Kidney capillary endothelial cell (primary cell): ENCODE measurements at regions not wholly inside any gene's neighbourhood (a gene's known extent, or its start where the extent isn't known, plus 50 kb on each side); places are given as distances from the start of the nearest gene placed in this dataset.

ENCODE experiments used
- DNase-seq: peaks from one replicate; pipeline ENCODE4 v3.0.0-alpha.2; 2018; ENCODE audit warnings: low spot score

DNA sequence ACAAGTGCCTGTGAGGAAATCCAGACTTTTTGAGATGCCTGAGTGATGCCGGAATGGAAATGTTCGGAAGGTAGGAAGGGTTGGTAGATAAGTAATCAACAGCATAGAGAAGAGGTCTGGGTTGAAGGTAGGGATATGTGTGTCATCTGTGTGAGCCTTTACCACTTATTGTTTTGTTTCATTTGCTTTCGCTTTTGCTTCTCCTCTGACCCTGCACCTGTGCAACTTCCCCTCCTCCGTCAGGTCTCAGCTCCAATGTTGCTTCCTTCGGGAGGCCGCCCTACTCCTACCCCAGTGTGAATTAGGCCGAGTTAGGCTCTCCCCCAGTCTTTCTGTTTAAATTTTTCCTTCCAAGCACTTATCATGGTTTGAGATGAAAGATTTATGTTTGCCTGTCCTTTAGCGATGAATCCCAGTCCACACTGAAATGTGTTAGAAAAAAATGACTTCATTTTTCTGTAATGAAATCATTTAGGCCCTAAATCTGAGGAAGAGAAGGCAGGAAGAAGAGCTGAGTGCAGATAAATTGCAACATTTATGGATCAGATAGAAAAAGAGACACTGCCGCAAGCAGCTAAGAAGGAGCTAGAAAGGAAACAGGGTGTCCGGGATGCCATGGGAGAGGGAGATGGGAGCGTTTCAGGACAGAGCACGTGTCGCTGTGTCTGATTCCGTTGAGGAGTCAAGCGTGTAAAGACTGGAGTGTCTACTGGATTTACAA is 139.6 kb upstream of the PELI1 start:
- no peak for DNase-seq

DNA sequence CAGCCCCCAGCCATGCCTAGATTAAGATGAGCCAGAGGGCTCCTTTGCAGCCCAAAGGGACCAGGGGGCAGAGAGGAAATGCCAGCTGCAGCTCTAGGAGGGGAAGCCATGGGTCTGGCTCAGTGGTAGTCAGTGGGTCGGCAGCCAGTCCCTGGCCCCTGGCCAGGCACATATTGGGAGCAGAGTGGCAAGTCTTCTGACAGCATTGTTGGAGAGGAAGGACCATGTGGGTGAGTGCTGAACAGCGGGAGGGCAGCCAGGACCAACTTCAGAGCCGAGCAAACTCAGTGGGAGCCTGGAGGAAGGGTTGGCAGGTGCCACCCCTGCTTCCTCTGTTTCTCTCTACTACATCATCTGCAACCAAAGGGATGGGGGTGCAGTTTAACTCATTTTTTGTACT is 140.5 kb upstream of the PELI1 start:
- no peak for DNase-seq

DNA sequence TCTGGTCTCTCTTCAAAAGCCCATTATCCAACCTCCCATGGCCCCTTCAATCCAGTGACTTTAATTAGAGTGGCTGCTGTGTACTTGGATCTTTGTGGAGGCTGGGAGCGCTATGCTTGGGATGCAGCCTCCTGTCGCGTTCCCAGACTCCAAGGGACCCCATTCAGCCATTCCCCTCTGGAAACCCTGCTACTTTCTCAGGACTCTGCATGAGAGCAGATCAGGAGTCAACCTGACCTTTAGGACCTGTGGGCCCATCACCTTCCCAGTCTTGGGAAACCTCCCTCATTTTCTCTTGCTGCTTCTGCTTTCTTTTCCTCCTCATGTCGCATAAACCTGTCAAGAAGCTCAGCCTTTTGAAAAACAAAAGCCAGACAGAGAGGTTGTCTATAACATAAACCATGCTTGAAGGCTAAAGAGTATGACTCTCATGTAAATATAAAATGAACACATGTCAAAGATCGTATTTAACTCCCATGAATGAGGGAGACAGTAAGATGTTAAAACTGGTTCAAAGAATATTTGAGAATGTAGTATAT is 143.1 kb upstream of the PELI1 start:
- DNase-seq: no peak

DNA sequence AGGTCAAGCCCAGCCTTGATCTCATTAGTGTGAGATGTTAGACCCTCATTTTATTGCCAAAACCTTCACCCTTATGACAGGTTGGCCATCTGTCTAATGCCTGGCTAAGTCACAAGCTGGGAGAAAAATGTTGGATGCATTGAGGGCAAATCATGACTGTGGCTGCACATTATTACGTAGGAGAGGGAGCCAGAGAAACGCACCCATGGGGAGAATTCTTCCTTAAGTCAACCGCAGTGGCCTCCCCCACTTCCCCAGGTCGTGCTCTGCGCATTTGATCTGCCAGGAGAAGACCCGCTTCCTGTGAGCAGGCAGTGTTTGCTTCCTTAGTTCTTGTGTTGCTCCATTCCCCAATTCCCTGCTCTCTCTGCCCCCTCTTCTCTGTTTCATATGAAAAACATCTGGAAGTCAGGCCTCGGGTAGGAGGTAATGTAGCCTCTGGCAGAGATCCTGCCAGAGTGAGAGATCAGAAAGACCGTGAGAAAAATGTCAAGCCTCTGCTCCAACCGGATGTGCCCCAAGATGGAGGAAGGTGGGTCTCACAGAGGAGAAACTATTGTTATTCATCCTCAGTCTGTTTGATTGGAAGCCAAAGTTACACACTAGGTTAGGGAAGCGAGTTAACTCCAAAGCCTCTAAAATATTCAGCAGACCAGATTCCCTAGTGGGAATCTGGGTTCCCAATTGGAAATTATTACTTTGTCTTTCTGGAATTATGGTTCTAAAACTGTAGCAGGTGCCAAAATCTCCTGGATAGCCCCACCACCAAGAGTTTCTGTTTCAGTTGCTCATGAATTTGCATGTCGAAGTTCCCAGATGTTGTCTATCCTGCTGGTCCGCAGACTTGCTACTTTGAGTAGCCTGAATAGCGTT is 144.3 kb upstream of the PELI1 start:
- DNase-seq: no peak

DNA sequence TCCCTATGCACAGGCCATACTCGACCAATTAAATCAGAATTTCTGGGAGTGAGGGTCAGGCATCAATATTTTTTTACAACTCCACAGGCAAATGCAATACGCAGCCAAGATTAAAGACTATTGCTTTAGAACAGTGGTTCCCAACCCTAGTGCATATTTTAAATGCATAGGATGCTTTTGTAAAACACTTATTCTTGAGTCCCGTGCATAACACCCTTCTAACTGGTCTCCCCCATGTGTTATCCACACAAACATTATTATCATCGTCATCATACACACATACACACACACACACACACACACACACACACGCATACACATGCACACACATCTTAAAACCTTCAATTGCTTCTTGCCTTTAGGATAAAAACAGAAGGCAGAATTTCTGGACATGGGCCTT is 145.0 kb upstream of the PELI1 start:
- no peak for DNase-seq

DNA sequence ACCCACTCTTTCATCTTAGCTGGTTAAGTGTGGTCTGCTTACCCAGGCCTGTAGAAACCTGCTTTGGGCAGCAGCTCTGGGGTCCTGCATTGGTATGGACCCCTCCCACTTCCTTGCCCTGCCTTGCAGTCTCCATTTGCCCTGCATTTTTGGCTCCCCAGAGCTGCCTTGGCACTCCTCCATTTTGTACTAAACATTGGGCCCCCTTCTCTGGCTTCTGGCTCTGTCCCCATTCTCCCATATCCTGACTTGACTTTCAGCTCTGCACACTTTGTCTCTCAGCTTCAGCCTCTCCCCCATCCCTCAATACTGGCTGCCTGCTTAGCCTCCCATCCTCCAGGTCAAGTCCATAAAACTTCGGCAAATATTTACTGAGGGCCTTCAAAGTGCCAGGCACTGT is 145.5 kb upstream of the PELI1 start:
- DNase-seq: no peak

DNA sequence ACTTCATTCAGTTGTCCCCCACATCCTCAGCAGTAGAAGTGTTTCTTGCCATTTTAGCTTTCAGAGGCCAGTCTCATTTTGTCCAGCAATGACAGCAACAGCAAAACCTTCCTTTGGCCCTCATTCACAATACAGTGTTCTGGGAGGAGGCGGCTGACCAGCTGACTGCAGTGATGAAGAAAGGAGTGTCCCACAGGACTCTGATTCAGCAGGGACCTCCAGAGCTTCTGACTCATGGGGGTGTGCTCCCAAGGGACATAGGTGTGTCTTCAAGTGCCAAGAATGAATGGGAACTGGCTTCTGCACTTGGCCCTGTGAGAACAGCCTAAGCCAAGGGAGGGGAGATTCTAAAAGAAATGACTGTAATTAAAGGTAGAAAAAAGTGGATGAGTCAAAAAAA is 147.0 kb upstream of the PELI1 start:
- no peak for DNase-seq

DNA sequence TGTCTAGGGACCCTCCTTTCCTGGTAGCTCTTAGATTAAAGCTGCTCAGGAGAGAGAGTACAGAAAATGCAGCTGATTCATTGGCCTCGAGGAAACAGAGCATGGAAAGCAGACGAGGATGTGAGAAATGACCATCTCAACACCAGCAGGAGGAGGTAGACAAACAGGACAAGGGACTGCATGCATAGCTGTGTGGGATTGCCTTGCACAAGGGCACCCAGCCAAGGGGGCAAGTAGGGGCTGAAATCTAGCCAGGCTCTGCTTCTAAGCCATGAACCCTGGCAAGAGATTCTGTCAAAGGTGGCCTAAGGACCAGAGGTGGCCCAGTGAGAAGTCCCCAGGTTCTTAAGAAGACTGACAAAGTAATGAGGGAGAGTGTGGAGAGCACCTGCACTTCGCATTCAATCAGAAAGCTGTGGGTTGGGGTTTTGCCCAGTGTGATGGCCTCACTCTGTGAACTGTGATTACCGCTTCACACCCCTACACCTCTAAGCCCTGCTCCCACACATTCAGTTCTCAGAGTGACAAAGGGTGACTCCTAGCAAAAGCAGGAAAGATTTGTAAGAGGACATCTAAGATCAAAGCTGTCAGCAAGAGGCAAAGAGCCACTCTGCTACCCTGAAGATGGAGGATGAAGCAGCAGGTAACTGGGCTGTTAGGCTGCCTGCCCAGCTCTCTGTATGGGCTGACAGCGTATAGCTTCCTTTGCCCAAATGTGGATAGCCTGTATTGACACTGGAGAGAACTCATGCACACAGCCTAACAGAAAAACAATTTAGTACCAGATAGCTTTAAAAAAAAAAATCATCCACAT is 151.3 kb upstream of the PELI1 start:
- no peak for DNase-seq

DNA sequence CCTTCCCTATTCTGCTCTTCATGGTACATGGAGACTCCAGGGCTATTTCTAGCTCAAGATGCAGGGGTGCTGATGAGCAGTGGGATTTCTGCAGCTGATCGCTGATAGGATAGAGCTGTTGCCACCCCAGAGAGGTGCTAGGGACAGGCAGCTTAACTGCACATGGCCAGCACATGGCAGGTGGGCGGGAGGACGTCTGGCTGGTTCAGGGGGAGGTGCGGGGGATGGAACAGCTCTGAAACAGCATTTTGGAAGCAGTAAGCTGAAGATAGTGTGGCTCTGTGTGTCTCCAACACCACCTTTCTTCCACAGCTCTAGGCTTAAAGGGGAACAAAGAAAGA is 151.9 kb upstream of the PELI1 start:
- no peak for DNase-seq

DNA sequence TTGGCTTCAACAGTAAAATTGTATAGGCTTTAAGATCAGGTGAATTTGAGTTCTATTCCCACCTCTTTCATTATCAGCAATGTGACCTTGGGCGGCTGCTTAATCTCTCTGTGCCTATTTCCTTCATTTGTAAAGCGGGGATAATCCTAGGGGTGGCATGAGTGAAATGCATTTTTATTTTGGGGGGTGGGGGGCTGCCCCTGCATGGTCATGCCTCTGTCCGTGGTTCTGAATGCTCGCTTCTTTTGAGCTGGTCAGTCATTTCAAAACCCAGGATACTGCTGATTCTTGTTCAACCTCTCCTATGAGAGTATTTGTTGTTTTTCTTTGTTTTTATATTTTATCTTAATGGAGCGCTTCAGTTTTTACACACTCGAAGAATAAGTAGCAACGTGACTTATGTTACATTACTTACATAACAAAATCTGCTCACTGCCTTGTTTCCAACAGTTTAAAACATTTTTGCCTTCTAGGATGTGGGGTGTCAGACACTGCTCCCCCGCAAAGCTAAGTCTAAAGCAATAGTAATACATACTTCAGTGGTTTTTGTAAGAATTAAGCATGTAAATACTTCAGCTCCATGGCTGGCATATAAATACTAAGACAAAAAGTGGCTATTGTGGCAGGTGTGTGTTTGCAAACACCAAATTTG is 152.6 kb upstream of the PELI1 start:
- no peak for DNase-seq

DNA sequence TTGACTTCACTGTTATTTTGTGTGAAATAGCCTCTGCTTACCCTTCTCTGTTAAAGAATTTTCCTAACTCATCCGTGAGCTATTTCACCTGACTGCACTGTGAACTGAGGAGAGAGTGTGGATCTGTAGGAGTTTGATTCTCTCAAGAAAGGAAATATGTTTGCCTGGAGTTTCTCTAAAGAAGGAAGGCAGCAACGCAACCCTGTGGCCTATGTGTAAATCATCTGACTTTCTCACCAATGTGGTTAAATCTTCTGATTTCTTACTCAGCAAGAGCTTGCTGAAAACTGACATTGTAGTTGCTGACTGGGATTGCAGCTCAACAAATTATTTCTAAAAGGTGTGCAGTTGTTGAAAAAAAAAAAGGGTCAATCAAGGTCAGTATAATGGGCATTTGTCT is 153.9 kb upstream of the PELI1 start:
- no peak for DNase-seq

DNA sequence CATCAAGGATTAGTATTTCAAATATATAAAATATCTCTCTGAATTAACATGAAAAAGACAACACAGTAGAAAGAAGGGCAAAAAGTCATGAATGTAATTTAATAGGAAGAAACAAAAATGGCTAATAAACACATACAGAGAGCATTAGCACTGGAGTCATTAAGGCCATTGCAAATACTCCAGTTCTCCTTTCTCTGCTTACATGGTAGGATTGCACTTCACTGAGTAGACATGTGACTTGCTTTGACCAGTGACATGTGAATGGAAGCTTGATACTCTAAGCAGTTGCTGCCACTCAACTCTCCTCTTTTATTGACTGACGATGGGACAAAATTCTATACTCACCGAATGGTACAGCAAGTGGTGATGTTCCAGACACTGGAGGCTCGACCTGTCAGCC is 153.9 kb upstream of the LGALSL start:
- DNase-seq: no peak

DNA sequence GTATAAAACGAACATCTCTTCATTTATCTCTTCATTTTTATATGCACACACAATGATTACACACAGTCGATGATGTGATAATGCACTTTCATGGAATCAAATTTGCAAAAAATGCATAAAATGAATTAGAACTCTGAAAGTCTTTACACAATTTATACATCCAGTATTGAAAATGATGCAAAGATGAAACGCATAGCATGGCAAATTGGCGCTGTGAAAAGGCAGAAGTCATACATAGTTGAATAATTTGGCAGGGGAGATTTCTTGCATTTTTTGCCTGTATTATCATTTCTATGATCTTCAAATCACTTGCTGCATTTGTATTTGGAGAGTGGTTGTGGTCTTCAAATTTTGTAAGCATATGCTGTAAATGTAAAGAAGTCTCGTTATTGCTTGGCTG is 150.7 kb upstream of the LGALSL start:
- no peak for DNase-seq

DNA sequence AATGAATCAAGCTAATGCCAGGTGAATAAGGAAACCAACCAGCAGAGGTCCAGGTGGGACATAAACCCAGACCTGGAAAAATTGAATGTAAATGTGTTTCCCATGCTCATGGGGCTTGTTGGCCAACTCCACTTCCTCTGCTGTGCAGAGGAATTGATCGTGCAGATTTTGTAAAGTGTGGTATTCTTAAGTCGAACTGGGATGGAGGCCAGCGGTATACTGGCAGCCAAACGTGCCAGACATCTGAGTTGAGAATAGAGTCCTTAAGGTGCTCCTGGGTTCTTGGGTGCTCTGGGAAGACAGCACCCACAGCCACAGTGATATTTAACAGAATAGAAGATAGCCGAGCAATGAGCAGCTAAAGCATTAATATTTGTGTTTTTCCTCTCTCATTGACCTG is 146.5 kb upstream of the LGALSL start:
- no peak for DNase-seq

DNA sequence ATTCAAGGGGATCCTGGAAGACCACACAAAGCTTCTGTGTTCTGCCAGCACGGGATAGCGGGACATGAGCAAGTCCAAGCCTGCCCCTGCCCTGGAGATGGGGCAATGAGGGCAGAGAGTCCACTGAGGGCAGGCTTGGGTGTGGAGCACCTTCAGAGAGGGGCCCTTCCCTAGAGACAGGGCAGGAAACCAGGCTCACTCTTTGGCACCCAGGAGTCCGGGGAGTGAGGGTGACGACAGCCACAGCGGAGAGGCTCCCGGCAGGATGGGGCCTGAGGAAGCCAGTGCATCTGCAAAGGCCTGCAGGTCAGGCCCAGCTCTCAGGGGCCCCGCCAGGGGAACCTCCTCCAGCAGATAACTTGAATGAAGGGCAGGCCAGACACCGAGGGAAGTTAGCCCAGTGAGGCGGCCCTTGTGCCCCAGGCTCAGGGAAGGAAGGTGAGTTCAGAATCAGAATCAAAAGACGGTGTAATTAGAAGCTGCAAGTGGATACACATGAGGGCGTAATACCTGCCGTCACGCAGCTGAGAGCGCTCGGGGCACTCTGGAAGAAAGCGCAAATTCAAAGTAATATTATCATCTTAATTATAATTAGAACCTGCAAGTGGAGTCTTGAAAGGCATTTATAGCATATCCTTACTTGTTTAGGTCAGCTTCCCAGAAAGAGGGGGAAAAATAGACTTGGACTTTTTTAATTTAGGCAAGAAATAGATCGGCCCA is 142.6 kb upstream of the LGALSL start:
- DNase-seq: no peak

DNA sequence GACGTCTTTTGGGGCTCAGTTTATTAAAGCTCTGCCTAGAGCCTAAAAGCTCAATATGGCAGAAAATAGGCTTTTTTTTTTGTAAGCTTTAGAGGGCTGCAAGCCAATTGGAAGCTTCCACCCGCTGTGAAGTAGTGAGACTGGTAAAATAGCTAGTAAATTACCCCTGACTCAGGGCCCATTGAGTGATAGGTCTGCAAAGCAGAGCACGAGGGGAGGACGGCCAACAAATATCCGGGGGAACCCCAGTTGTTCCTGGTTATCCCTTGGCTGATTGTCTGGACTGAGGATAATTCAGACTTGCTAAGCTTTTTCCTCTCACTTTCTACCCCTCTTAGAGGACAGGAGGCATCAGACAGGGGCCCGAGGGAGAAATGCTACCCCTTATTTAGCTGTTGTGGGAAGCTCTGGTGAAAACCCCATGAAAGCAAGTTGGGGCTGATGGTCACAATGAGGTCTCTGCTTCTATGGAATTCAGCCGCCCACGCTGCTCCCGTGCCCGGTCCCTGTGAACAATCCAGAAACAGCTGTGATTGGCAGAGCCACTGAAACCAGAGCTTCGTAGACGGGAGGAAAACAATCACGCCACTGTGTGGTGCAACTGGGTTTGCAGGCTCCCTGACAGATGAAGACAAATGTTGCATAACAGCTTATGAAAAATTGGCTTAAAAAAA is 141.9 kb upstream of the LGALSL start:
- DNase-seq: peak; percentile 42

DNA sequence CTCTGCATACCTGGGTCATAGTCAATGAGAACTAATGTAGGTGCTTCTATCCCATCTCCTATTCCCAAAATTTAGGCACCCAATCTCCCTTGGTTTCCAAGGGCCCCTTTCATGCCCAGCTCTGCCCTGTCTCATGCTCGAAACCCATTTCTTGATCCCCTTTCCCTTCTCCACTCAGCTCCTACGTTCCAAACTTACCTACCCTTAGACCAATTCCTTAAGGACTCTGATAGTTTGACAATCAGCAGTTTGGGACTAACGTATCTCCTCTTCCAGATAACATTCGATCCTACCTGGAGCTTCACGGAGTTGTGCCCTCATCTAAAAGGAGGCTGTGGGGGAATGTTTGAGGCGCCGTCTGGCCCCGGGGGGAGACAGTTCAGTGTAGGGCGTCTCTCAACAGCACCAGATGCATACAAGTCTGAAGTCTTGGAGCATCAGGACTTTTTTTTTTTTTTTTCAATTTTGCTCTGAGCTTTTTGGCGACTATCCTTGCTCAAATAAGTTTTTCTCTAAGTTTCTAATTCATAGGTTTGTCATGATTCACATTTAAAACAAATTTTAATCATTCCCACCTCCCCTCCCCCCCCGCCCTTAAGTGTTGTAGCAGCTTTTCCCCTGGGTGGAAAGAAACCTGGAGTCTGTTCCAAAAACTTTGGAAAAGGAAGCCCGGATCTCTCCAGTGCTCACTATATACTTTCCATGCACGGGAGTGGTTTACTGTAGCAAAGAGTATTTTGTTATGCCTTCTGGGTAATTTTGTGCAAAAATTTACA is 141.2 kb upstream of the LGALSL start:
- DNase-seq: no peak

DNA sequence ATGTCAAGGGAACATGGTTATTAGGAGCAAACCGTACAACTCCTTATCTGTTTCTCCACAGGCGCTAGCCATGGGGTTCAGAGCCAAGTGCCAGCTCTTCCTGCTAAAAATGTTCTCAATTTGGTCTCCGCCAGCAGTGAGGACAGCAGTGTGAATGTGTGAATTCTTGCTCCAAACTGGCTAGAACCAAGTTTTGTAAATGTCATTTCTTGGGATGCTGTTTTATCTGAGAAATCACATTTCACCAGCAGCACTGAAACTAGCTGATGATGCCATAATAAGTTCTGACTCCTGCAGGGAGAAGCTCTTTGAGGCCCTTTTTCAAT is 140.6 kb upstream of the LGALSL start:
- DNase-seq: no peak

DNA sequence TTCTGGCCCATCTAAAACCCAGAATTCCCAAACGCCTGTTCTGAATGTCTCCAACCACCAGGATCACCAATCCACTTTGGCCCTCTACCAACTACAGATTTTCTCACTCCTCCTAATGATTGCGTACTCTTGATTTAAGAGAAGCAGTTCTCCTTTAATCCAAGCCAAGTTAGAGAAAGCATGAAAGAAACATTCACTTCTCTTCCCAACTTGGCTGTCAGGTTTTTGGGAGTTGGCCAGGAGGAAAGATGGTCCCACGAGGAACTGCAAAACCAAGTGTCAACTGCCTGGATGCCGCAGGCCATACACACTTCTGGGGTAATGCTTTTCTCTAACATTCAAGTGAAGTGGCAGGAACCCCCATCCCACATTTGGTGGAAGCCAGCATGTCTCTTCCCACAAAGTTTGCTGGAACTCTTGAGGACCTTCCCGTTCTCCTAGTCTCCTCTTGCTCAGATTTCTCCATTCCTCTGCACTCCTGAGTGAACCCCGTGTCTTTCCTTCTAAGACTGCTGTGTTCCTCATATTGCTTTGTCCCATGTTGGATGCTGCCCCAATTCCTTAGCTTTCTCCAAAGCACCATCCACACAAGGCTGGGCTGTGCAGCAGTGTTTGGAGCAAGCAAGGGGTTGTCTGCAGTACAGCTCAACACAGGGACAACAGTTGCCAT is 138.5 kb upstream of the LGALSL start:
- DNase-seq: no peak
